Hindlimb muscle (tissue), 1 donor: ENCODE measurements at regions not wholly inside any gene's neighbourhood (a gene's known extent, or its start where the extent isn't known, plus 50 kb on each side); places are given as distances from the start of the nearest gene placed in this dataset.
A peak's percentile ranks its signal among the peaks of the same experiment; 100 is the strongest.
"Not testable (repeated sequence)": the region's sequence is repeated elsewhere in the genome, so short reads cannot be mapped to it uniquely, and the experiment has no call there.

Source experiments
- DNase-seq: peaks from one replicate; pipeline ENCODE4 v3.0.0-alpha.2; 2013

DNA sequence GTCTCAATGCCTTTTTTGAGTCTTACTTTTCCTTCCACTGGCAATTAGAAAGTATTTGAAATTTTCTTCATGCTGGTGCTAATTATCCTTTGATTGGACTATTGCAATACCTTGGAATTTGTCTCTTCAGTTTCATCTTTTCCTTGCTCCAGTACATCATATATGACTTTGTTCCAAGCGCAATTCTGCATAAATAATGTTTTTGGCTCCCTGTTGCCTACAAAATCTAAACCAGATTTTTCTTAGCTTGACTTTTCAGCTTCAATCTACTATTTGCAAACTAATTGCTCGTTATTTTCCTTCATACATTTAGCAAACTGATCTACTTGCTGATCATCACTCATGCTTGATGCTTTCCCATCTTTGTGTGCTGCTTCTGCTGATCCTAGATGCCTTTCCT, 230.8 kb upstream of the GPR149 start:
- peak; percentile 36 for DNase-seq

DNA sequence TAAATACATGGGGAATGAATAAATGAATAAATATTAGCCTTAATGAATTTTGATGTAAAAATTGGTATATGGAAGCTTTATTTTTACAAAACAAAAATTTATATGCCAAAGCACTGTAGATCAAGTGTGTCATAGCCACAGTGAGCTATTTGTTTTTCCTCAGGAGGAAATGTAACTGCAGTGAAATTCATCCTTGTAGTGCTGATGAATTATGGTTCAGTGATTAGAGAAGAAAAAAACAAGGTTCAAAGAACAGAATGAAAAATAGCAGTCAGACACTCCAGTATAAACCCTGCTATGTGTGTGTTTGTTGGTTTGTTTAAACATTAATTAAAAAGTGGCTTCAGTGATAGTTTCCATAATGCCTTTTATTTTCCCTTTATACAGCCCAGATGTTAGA, 228.0 kb upstream of the GPR149 start:
- DNase-seq = no peak

DNA sequence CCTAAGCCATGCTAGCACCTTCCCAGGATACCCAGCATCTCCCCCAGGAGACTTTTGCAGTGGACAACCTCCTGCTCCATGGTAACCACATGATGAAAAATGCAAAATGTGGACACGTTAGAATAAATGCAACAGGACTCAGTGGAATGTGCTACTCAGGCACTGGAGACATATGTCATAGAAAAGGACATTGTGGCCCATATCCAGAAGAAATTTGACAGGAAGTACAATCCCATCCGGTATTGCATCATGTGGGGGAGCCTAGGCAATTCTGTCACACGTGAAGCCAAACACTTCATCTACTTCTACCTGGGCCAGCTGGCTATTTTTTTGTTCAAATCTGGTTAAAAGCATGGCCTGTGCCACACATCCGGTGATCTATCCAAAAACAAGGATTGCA, 227.2 kb upstream of the GPR149 start:
- DNase-seq = no peak

GRCh38 chr3:154656486-154656885, 226.5 kb upstream of the GPR149 start:
- no peak for DNase-seq

GRCh38 chr3:154642145-154642544, 212.2 kb upstream of the GPR149 start:
- no peak for DNase-seq

DNA sequence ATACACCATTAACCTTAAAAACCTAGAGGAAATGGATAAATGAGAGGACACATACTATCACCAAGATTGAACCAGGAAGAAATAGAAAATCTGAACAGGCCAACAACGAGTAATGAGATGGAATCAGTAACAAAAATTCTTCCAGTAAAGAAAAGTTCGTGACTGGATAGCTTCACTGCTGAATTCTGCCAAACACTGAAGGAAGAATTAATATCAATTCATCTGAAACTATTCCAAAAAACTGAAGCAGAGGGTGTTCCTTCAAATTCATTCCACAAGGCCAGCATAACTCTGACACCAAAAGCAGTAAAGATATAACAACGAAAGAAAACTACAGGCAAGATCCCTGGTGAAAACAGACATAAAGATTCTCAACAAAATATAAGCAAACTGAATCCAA, 195.8 kb upstream of the GPR149 start:
- DNase-seq = peak; percentile 18

DNA sequence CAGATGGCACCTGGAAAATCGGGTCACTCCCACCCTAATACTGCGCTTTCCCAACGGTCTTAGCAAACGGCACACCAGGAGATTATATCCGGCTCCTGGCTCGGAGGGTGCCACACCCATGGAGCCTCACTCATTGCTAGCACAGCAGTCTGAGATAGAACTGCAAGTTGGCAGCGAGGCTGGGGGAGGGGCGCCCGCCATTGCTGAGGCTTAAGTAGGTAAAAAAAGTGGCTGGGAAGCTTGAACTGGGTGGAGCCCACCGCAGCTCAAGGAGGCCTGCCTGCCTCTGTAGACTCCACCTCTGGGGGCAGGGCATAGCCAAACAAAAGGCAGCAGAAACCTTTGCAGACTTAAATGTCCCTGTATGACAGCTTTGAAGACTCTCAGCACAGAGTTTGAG, 189.6 kb upstream of the GPR149 start:
- DNase-seq = not testable (repeated sequence)

DNA sequence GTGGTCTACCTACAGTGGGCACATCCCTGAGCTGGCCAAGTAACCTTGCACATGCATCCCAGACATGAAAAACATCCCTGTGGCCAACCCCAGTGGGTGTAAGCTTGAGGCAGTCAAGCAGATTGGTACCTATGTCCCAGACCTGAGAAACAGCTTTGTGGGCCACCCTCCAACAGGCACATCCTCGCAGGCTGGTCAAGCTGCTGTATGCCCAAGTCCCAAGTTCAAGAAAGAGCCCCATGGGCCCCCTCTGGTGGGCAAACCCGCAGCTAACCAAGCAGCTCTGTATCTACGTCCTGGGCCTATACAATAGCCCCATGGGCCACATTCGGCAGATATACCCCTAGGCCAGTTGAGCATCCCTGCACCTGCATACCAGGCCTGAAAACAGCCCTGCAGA, 186.3 kb upstream of the GPR149 start:
- no peak for DNase-seq

DNA sequence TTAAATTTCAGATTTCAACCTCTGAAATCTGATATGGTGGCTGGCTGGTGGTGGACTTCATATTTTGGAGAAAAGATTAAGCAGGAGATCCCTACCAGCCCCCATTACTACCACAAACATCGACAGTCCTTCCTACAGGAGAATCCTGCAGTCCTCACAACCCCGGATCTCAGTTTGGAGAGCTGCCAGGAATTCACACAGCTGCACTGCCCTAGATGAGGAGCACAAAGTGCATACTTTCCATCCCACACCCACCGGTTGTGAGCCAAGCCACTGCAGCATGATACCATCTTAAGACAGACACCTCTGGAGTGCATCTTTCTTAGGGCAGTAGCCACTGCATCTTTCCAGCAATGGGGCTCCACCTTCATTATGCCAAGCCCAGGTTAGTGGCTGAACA, 185.5 kb upstream of the GPR149 start:
- peak; percentile 19 for DNase-seq

DNA sequence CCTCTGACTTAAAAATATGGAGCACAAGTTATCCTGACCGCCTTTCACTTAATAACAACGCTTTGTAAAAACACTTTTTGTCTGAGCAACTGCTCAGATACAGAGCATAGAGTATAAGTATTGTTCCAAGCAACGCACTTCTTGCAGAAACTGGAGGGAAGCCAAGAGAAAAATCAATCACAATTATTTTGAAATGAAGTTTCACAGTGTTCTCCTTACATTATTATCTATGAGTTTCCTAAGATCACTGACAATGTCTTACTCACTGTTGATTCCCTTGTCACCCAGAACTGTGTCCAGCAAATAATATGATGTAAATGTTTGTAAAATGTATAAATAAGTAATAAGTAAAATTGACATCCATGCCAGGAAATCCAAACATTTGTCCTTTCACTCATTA, 184.6 kb upstream of the GPR149 start:
- no peak for DNase-seq

DNA sequence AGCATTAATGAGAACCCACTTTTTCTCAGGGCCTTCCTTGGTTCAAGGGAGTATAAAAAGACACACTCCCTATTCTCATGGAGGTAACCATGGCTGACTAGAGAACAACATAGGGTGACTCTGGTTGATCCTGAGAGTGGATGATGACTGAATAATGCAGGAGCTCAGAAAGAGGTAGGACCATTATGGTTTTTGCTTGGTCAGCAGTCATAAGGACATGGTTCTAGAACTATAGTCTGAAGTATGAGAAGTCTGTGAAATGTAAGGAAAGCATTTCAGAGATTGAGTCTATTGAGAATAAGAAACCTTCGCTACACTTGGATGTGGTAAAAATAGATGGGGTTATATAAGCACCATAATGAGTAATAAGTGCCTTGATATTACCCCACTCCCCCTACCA, 184.1 kb upstream of the GPR149 start:
- no peak for DNase-seq

- DNase-seq = no peak
These were observed 172.3 kb upstream of the GPR149 start for GRCh38 chr3:154602241-154602640.

DNA sequence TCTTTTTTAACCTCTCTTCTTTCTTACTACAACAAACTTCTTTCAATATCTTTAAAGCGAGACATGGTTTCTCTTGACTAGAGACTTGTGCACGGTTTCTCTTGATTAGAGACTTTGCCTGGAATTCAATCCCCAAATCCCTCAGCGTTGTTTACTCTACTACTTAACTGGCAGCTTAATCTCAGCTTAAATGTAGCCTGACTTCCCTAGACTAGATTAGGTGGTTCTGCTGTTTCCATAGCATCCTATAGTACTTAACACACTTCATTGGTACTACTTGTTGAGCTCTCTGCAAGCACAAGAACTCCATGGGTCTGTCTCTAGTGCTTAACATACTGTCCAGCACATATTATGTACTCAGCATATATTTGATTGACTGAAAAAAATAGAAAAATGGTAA, 168.2 kb upstream of the GPR149 start:
- DNase-seq = no peak

DNA sequence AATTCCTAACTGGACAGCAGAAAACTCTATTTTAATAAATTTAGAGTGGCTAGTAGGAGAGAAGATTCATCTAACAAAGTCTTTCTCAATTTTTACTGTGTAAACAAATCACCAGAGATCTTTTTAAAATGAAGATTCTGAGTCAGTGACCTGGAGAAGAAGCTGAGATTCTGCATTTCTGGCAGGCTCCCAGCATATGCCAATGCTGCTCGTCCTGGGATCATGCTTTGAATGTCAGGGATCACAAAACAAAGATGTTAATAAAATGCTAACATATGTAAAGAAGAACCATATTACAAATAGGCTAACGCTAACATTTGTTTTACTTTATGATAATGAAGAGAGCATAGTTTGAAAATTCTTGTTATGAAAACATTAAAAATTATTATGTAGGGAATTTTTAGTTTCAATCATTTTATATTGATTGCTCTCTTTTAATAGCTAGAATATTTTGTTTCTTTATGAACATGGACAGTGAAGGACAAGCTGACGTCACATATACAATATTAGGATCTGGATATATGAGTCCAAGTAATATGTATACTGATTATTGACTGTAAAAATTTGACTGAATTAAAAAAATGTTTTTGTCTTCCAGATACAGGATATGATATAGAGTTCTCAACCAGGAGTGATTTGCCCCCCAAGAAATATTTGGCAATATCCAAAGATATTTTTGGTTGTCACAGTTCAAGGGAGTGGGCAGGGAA, 160.8 kb upstream of the GPR149 start:
- no peak for DNase-seq

DNA sequence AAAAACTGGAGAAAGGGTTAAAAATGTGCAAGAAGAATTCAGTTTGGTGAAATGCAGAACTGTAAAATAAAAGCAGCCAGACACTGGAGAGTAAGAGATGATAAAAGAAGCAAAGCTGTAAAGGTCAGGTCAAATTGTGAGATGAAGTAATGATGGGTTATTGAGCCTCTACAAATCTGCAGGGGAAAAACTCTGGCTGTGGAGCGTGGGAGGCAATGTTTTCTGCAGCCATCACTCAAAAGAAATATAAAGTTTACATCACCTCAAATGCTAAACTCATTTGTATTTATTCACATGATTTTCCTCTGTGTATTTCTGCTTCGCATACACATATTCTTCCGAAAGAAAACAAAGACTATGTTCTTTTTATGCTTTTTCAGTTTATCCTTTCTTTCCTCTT, 158.8 kb upstream of the GPR149 start:
- peak; percentile 7 for DNase-seq

DNA sequence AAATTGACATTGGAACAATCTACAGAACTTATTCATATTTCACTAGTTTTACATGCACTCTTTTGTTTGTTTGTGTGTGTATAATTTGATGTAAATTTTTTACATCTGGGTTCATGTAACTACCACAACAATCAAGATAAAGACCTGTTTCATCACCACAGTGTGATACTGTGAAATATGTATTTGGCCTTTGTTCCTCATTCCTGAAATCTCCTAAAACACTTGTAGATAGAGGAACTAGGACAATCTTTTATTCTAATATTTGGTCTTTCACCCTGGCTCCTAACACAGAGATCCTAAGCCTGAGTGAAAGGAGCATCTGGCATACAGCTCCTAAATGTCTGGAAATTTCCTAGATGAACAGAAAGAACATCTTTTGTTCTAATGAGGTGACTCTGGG, 155.0 kb upstream of the GPR149 start:
- DNase-seq = no peak

GRCh38 chr3:154584041-154584440, 154.1 kb upstream of the GPR149 start:
- no peak for DNase-seq

DNA sequence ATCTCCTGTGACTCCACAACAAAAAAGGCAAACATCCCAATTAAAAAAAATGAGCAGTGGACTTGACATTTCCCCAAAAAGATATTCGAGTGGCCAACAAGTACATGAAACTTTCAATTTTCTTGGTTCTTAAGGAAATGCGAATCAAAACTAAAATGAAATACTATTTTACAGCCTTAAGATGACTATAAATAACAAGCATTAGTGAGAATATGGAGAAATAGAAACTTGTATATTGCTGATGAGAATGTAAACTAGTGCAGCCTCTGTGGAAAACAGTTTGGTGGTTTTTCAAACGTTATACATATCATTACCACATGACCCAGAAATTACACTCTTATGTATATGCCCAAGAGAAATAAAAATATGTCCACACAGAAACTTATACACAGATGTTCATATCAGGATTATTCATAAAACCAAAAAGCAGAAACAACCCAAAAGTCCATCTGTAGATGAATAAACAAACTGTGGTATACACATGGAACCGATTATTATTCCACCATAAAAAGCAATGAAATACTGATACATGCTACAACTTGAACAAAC, 153.2 kb upstream of the GPR149 start:
- peak; percentile 42 for DNase-seq

DNA sequence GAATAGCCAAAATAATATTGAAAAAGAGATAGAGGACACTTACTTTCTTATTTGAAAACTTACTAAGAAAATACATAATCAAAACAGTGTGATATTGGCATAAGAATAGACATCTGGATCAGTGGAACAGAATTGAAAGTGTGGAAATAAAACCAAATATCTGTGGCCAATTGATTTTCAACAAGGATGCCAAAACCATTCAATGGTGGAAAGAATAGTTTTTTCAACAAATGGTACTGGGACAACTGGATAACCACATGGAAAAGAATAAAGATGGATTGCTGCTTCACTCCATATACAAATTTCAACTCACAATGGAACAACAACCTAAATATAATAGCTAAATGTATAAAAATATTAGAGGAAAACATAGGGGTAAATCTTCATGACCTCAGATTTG, 152.5 kb upstream of the GPR149 start:
- DNase-seq = no peak

DNA sequence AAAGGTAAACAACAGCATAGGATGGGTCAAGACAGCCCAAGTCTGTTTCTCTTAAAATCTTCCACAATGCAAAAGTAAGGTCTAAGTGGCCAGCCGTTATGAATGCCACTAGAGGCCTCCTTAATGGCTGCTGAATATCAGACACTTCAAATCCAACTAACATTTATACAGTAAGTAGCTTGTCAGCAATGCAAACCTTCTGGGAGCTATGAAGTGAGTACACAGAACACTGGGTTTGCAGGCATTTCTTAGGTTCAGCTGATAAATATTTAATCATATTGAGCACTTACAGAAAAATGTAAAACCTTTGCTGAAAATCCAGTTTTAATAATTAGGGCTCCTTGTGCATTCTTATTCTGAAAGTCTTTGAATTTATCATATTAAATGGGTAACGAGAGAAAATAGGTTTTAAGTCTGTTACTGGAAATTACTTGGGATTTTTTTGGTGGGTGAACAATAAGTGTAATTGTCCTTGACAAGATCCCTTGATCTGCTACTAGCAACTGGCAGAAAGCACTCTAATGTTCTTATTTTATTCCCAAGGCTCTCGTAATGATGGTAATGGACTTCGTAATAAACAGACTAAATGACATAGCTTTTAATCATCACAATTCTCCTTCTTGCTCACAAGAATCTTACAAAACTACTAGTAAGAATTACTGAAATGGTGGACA, 141.7 kb upstream of the GPR149 start:
- DNase-seq = no peak

- DNase-seq = no peak
These were observed 138.1 kb upstream of the GPR149 start for GRCh38 chr3:154568064-154568463.

DNA sequence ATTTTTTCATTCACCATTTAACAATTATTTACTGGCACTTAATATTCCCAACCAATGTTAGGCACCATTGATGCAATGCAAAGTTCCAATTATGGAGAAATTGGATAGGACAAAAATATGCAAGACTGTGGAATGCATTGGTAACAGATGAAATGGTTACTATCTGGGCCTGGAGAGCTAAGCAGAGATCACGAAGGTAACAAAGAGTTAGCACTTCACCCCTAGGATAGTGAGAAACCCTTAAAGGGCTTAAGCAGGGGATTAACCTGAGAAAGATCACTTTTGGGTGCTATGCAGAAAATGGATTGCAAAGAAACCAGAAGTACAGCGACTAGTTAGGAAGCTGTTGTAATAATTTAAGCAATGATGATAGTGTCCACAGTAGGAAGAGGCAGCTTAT, 129.6 kb upstream of the GPR149 start:
- no peak for DNase-seq

DNA sequence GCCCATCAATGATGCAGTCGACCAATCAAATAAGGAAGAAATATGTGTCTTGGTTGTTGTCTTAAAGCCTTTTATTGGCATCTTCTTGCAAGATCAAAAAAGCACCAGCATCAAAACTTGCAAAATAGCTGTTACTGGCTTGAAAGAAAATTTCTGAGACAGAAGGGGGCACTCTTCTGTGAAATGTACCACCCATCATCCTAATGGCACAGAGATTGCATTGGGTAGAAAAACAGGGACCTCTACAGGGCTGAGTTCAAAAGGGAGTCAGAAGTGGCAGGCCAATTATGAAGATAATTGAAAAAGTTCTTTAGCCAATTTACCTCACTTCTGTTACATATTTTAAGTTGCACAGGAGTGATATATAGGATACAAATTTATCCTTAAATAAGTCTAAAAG, 122.3 kb upstream of the GPR149 start:
- no peak for DNase-seq

DNA sequence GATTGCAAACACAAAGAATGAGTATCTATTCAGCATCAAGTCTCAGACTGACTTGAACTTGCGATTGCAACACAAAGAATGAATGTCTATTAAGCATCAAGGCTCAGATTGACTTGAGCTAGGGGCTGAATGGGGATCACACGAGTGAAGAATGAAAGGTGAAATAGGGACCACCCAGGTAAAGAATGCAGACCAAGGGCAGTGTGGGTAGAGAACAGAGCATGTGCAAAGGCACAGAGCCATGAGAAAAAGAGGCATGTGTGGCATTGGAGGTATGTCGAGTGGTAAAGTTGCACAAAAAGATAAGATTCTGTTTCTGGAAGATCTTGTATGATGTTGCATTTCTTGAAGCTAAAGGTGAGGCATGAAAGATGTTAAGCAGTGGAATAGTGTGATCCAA, 119.4 kb upstream of the GPR149 start:
- no peak for DNase-seq
